Tibial artery (tissue), 4 donors: ENCODE measurements at regions not wholly inside any gene's neighbourhood (a gene's known extent, or its start where the extent isn't known, plus 50 kb on each side); places are given as distances from the start of the nearest gene placed in this dataset.

ENCODE experiments used
- DNase-seq, 2 donors: peaks; one replicate each; pipeline ENCODE4 v3.0.0-alpha.2; 2019
- H3K27ac ChIP-seq, 2 donors: fragments of 200-600 bp; sonication (generic) in 1 of 2; 1 replicate in 1 of 2; 2 replicates in 1 of 2; pipeline ENCODE4 v1.5.1; 2018 to 2019; ENCODE audit warnings: mild to moderate bottlenecking in 1 of 2
- H3K27me3 ChIP-seq, 2 donors: fragments of 200-600 bp; sonication (generic) in 1 of 2; one replicate each; pipeline versions ENCODE4 v1.5.1 to v1.6.0; 2016 to 2019
- H3K36me3 ChIP-seq, 3 donors: fragments of 200-600 bp; sonication (generic) in 2 of 3; one replicate each; pipeline ENCODE4 v1.5.1; 2016 to 2019; ENCODE audit warnings: mild to moderate bottlenecking in 2 of 3
- H3K4me1 ChIP-seq, 4 donors: fragments of 200-600 bp; sonication (generic) in 2 of 4; 1 replicate in 3 of 4; 2 replicates in 1 of 4; pipeline ENCODE4 v1.5.1; 2016 to 2019
- H3K4me3 ChIP-seq, 2 donors: fragments of 200-600 bp; sonication (generic) in 1 of 2; 1 replicate in 1 of 2; 2 replicates in 1 of 2; pipeline ENCODE4 v1.5.1; 2018 to 2019; ENCODE audit warnings: mild to moderate bottlenecking in 2 of 2
- H3K9me3 ChIP-seq, 3 donors: fragments of 200-600 bp; sonication (generic) in 1 of 3; one replicate each; pipeline ENCODE4 v1.5.1; 2016 to 2019
- CTCF ChIP-seq, 2 experiments: fragments of 200-600 bp in 1 of 2; fragments of 450-650 bp in 1 of 2; IDR thresholded peaks; one replicate each; pipeline ENCODE4 v1.5.1; 2017 to 2019; ENCODE audit warnings: antibody characterized with exemption in 2 of 2, mild to moderate bottlenecking in 1 of 2, moderate library complexity in 1 of 2
- intact Hi-C: fragments of 100-400 bp; cut with DNase I; formaldehyde crosslinking; loops from one replicate; pipeline ENCODE4 v1.15.0; 2023; ENCODE audit warnings: low total_unique reads

- H3K27me3 ChIP-seq: no peaks in the 10 kb centered on the region
Measured at GRCh38 chr9:22206833-22207232, 197.7 kb upstream of the CDKN2B start.

GRCh38 chr9:22208846-22209585, 199.9 kb upstream of the CDKN2B start:
- Histone ChIP-seq H3K4me1 (peaks cover 0 to 10% (median 2%) of the 10 kb centered on the region in 4 donors), H3K4me3 (no peak overlapping the region), H3K36me3 (no peaks in the 10 kb centered on the region), H3K27me3 (no peaks in the 10 kb centered on the region), H3K27ac (no peak overlapping the region), H3K9me3 (no peaks in the 10 kb centered on the region)
- intact Hi-C loops: no loop called here
- no peak for DNase-seq
- TF ChIP-seq CTCF (IDR thresholded peaks at IDR 0.05): no peak

More at GRCh38 chr9:22206833-22207232, 197.7 kb upstream of the CDKN2B start:
- Histone ChIP-seq H3K27ac (no peak overlapping the region), H3K4me1 (peaks cover 0 to 7% (median 2%) of the 10 kb centered on the region in 4 donors), H3K4me3 (no peak overlapping the region), H3K36me3 (no peaks in the 10 kb centered on the region), H3K9me3 (no peaks in the 10 kb centered on the region)
- no peak for TF ChIP-seq CTCF (IDR thresholded peaks at IDR 0.05)
- no peak for DNase-seq
- intact Hi-C loops: no loop called here

GRCh38 chr9:22210262-22210661, 201.2 kb upstream of the CDKN2B start:
- TF ChIP-seq CTCF (IDR thresholded peaks at IDR 0.05): no peak
- intact Hi-C loops: no loop called here
- H3K27me3 ChIP-seq: no peaks in the 10 kb centered on the region
- peaks cover 0 to 10% (median 2%) of the 10 kb centered on the region in 4 donors for H3K4me1 ChIP-seq
- no peak overlapping the region for H3K27ac ChIP-seq
- no peaks in the 10 kb centered on the region for H3K9me3 ChIP-seq
- H3K4me3 ChIP-seq: no peak overlapping the region
- no peaks in the 10 kb centered on the region for H3K36me3 ChIP-seq
- DNase-seq: no peak

GRCh38 chr9:22210936-22211335, 201.8 kb upstream of the CDKN2B start:
- no peak overlapping the region for H3K4me3 ChIP-seq
- H3K27me3 ChIP-seq: no peaks in the 10 kb centered on the region
- no peak for TF ChIP-seq CTCF (IDR thresholded peaks at IDR 0.05)
- no peaks in the 10 kb centered on the region for H3K36me3 ChIP-seq
- H3K9me3 ChIP-seq: no peaks in the 10 kb centered on the region
- peaks cover 0 to 10% (median 2%) of the 10 kb centered on the region in 4 donors for H3K4me1 ChIP-seq
- no peak overlapping the region for H3K27ac ChIP-seq
- intact Hi-C loops: no loop called here
- no peak for DNase-seq

- no peak for DNase-seq
- H3K9me3 ChIP-seq: no peaks in the 10 kb centered on the region
- intact Hi-C loops: no loop called here
- no peak overlapping the region for H3K27ac ChIP-seq
- TF ChIP-seq CTCF (IDR thresholded peaks at IDR 0.05): no peak
- H3K4me1 ChIP-seq: peaks cover 0 to 10% (median 2%) of the 10 kb centered on the region in 4 donors
- H3K36me3 ChIP-seq: no peaks in the 10 kb centered on the region
- no peak overlapping the region for H3K4me3 ChIP-seq
- H3K27me3 ChIP-seq: no peaks in the 10 kb centered on the region
Measured at GRCh38 chr9:22211588-22212360, 202.7 kb upstream of the CDKN2B start.
